K562 (cell line): ENCODE measurements at regions not wholly inside any gene's neighbourhood (a gene's known extent, or its start where the extent isn't known, plus 50 kb on each side); places are given as distances from the start of the nearest gene placed in this dataset.

Experiments
- PML ChIP-seq: IDR thresholded peaks from 2 replicates; pipeline ENCODE4 v1.6.1; 2012; ENCODE audit warnings: low read length, inconsistent platforms
- SIRT6 ChIP-seq: IDR thresholded peaks from one replicate; pipeline ENCODE4 v1.6.1; 2012; ENCODE audit warnings: low read depth, mild to moderate bottlenecking, control low read depth, inconsistent platforms, low read length, moderate library complexity
- SLC30A9 ChIP-seq: fragments of 250-450 bp; sonication (Bioruptor Pico); IDR thresholded peaks from 2 replicates; pipeline ENCODE4 v1.8.0; 2022; ENCODE audit warnings: mild to moderate bottlenecking, moderate library complexity
- TF ChIP-seq, protein P1 (sequence below), 3 experiments: fragments of 200-800 bp in 1 of 3; fragments of 250-450 bp in 1 of 3; fragments of 450-650 bp in 1 of 3; sonication (Bioruptor Pico) in 1 of 3; sonication (Bioruptor generic) in 1 of 3; formaldehyde crosslinking in 1 of 3; IDR thresholded peaks; 2 replicates each; pipeline versions ENCODE4 v1.6.1 to v1.8.0; 2016 to 2022; ENCODE audit warnings: mild to moderate bottlenecking in 2 of 3, missing genetic modification characterization in 2 of 3, missing compliant biosample characterization in 1 of 3, moderate library complexity in 1 of 3
- TF ChIP-seq, protein P2 (sequence below): IDR thresholded peaks from 3 replicates; pipeline ENCODE4 v1.6.1; 2011; ENCODE audit warnings: borderline replicate concordance, mild to moderate bottlenecking, moderate library complexity; ENCODE audit not compliant: insufficient read length; ENCODE audit errors: extremely low read depth

DNA sequence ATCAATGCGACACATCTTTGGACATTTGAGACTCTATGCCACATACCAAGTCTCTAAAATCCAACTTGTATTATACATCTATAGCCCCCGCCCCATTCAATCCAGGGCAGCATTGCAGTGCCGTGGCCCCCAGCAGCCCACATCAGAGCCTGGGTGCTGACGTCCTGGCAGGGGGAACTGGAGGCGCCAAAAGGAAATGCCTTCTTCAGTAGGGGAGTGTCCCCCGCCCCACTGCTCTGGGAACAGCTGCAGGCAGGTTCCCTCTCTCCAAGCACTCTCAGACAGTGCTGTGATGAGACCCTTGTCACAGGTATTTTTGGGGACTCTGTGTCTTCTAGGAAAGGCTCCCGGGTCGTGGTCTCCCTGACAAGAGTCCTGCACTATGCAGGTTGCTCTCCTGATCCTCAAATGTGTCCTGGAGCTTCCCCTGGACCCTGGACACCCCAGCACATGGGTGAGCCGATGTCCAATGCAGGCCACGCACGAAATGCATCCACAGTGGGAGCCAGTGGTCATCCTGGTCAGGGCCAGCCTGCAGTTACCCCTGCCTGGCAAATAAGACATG is 188.7 kb downstream of the RTP5 start (continued):
- TF ChIP-seq, protein P1, sequence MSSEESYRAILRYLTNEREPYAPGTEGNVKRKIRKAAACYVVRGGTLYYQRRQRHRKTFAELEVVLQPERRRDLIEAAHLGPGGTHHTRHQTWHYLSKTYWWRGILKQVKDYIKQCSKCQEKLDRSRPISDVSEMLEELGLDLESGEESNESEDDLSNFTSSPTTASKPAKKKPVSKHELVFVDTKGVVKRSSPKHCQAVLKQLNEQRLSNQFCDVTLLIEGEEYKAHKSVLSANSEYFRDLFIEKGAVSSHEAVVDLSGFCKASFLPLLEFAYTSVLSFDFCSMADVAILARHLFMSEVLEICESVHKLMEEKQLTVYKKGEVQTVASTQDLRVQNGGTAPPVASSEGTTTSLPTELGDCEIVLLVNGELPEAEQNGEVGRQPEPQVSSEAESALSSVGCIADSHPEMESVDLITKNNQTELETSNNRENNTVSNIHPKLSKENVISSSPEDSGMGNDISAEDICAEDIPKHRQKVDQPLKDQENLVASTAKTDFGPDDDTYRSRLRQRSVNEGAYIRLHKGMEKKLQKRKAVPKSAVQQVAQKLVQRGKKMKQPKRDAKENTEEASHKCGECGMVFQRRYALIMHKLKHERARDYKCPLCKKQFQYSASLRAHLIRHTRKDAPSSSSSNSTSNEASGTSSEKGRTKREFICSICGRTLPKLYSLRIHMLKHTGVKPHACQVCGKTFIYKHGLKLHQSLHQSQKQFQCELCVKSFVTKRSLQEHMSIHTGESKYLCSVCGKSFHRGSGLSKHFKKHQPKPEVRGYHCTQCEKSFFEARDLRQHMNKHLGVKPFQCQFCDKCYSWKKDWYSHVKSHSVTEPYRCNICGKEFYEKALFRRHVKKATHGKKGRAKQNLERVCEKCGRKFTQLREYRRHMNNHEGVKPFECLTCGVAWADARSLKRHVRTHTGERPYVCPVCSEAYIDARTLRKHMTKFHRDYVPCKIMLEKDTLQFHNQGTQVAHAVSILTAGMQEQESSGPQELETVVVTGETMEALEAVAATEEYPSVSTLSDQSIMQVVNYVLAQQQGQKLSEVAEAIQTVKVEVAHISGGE (CRISPR knock-in tag; IDR thresholded peaks at IDR 0.05): no peak
- TF ChIP-seq PML (no peak), SLC30A9 (CRISPR knock-in tag) (no peak), SIRT6 (no peak)
- TF ChIP-seq, protein P2, sequence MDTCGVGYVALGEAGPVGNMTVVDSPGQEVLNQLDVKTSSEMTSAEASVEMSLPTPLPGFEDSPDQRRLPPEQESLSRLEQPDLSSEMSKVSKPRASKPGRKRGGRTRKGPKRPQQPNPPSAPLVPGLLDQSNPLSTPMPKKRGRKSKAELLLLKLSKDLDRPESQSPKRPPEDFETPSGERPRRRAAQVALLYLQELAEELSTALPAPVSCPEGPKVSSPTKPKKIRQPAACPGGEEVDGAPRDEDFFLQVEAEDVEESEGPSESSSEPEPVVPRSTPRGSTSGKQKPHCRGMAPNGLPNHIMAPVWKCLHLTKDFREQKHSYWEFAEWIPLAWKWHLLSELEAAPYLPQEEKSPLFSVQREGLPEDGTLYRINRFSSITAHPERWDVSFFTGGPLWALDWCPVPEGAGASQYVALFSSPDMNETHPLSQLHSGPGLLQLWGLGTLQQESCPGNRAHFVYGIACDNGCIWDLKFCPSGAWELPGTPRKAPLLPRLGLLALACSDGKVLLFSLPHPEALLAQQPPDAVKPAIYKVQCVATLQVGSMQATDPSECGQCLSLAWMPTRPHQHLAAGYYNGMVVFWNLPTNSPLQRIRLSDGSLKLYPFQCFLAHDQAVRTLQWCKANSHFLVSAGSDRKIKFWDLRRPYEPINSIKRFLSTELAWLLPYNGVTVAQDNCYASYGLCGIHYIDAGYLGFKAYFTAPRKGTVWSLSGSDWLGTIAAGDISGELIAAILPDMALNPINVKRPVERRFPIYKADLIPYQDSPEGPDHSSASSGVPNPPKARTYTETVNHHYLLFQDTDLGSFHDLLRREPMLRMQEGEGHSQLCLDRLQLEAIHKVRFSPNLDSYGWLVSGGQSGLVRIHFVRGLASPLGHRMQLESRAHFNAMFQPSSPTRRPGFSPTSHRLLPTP: no peak
- TF ChIP-seq, all 486 proteins: peak for 0
